Glutamatergic neuron (in vitro differentiated cells): ENCODE measurements at regions not wholly inside any gene's neighbourhood (a gene's known extent, or its start where the extent isn't known, plus 50 kb on each side); places are given as distances from the start of the nearest gene placed in this dataset.

Experiments used
- DNase-seq: peaks from one replicate; pipeline ENCODE4 v3.0.0; 2022
- H3K27ac Mint-ChIP-seq: one replicate; pipeline ENCODE4 v1.8.0; 2020; ENCODE audit warnings: mild to moderate bottlenecking, mixed read lengths, inconsistent platforms; ENCODE audit not compliant: unreplicated experiment
- H3K27me3 Mint-ChIP-seq: one replicate; pipeline ENCODE4 v1.8.0; 2020; ENCODE audit warnings: mild to moderate bottlenecking, moderate library complexity, mixed read lengths, inconsistent platforms; ENCODE audit not compliant: unreplicated experiment
- H3K36me3 Mint-ChIP-seq: one replicate; pipeline ENCODE4 v1.8.0; 2020; ENCODE audit warnings: mild to moderate bottlenecking, mixed read lengths, inconsistent platforms; ENCODE audit not compliant: unreplicated experiment
- H3K4me1 Mint-ChIP-seq: one replicate; pipeline ENCODE4 v1.8.0; 2020; ENCODE audit warnings: mild to moderate bottlenecking, low read depth, mixed read lengths, inconsistent platforms; ENCODE audit not compliant: unreplicated experiment
- H3K4me3 Mint-ChIP-seq: one replicate; pipeline ENCODE4 v1.8.0; 2020; ENCODE audit warnings: mild to moderate bottlenecking, mixed read lengths, inconsistent platforms; ENCODE audit not compliant: unreplicated experiment
- H3K9me3 Mint-ChIP-seq: one replicate; pipeline ENCODE4 v1.8.0; 2020; ENCODE audit warnings: mild to moderate bottlenecking, moderate library complexity, mixed read lengths, inconsistent platforms; ENCODE audit not compliant: unreplicated experiment
- TF ChIP-seq, protein P1 (sequence below): fragments of 200-600 bp; sonication (generic); IDR thresholded peaks from one replicate; pipeline ENCODE4 v1.5.0; 2021; ENCODE audit not compliant: partially characterized antibody, unreplicated experiment

DNA sequence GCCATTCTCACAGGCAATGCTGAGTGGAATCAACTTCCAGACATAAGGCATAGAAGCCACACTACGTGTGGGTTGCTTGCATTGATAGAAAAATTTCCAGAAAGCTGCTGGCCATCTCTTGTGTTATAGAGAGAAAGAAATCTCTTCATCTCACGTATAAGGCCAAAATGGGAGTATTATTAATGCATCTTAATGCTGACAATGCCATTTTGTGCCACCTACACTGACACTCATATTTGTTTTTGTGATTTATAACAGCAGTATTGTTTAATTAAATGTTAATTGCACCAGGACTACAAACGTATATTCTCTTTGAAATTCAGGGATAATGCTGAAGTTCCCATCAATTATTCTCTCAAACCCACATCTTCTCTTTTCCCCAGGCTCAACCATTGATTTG lies 56.1 kb upstream of the TMEM132D start:
- Mint-ChIP-seq H3K27ac (no peak overlapping the region), H3K27me3 (peaks cover 5% of the 10 kb centered on the region), H3K36me3 (no peaks in the 10 kb centered on the region), H3K4me1 (peaks cover 3% of the 10 kb centered on the region), H3K4me3 (no peak overlapping the region), H3K9me3 (peaks cover 5% of the 10 kb centered on the region)
- DNase-seq: no peak
- TF ChIP-seq, protein P1, sequence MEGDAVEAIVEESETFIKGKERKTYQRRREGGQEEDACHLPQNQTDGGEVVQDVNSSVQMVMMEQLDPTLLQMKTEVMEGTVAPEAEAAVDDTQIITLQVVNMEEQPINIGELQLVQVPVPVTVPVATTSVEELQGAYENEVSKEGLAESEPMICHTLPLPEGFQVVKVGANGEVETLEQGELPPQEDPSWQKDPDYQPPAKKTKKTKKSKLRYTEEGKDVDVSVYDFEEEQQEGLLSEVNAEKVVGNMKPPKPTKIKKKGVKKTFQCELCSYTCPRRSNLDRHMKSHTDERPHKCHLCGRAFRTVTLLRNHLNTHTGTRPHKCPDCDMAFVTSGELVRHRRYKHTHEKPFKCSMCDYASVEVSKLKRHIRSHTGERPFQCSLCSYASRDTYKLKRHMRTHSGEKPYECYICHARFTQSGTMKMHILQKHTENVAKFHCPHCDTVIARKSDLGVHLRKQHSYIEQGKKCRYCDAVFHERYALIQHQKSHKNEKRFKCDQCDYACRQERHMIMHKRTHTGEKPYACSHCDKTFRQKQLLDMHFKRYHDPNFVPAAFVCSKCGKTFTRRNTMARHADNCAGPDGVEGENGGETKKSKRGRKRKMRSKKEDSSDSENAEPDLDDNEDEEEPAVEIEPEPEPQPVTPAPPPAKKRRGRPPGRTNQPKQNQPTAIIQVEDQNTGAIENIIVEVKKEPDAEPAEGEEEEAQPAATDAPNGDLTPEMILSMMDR: no peak

DNA sequence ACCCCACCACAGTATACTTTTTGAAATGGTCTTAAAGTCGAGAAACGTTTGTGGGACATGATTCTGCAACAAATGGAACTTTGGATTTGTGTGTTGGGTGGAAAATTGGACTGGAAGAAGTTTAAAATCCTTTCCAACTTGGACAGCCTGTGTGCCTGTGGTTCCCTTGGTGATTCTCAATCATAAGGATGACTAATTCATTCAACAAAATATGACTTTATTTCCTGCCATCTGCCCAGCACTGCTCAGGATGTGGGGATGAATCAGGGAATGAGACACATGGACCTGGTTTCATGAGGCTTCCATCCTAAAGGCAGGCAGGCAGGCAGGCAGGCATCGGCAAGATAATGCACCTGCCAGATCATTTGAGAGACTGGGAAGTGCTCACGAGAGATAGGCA lies 57.3 kb upstream of the TMEM132D start:
- Mint-ChIP-seq H3K9me3 (peaks cover 5% of the 10 kb centered on the region), H3K27ac (no peak overlapping the region), H3K27me3 (peaks cover 5% of the 10 kb centered on the region), H3K4me1 (peaks cover 3% of the 10 kb centered on the region), H3K4me3 (no peak overlapping the region), H3K36me3 (no peaks in the 10 kb centered on the region)
- TF ChIP-seq, protein P1: no peak
- DNase-seq: no peak

DNA sequence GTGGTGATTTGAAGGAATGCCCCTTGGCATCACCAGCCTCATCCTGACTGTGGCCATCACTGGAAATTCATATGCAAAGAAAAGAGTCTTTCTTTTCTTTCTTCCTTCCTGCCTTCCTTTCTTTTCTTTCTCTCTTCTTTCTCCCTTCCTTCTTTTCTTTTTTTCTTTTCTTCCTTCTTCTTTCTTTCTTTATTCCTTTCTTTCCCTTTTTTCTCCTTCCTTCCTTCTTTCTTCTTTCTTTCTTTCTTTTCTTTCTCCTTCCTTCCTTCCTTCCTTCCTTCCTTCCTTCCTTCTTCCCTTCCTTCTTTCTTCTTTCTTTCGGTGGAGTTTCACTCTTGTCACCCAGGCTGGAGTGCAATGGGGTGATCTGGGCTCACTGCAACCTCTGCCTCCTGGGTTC lies 58.0 kb upstream of the TMEM132D start:
- Mint-ChIP-seq H3K4me1 (peaks cover 3% of the 10 kb centered on the region), H3K27ac (no peak overlapping the region), H3K36me3 (no peaks in the 10 kb centered on the region), H3K4me3 (no peak overlapping the region), H3K27me3 (peaks cover 5% of the 10 kb centered on the region), H3K9me3 (peaks cover 5% of the 10 kb centered on the region)
- TF ChIP-seq, protein P1: no peak
- no peak for DNase-seq

DNA sequence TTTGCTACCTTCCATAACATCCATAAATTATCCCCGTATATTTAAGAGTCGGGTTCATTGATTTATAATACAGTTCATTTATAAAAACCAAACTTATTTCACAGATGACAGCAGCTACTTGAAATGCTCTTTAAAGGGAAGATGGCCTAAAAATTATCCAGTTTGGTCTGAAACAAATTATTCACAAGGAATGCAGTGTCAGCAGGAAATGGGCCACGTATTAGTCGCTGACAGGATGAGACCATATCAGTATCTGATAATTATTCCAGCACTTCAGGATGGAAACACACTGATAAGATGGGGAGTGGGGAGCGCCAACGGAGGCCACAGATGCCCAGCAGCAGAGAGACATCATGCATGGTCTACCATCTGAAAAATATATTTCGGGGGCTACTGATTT lies 60.5 kb upstream of the TMEM132D start:
- Mint-ChIP-seq H3K27me3 (peaks cover 5% of the 10 kb centered on the region), H3K27ac (no peak overlapping the region), H3K4me3 (no peak overlapping the region), H3K9me3 (peaks cover 2% of the 10 kb centered on the region), H3K4me1 (no peaks in the 10 kb centered on the region), H3K36me3 (no peaks in the 10 kb centered on the region)
- TF ChIP-seq, protein P1: no peak
- no peak for DNase-seq

DNA sequence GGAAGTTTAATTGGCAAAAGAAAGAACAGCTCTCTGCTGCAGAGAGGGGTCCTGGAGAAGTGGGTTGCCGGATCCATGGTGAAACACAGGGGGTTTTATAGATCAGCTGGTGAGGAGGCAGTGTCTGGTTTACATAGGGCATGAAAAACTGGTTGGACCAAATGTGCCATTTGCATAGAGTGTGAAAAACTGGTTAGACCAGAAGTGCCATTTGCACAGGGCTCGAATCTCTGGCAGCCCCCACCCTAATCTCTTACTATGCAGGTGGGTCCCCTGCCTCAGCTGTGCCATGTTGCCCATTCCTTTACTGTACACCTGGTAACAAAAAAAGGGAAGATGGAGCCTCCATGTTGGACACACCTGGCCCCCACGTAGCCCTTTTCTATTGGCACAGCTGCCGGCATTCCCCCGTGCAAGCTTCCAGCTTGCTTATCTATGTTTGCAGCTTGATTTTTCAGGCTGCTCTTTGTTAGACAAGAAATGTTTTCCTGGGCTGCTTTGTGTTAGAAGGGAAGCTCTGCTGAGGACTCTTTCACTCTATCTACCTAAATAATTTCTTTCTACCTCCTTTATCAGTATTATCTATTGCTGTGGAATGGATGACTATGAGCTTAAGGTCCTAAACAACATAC lies 61.1 kb upstream of the TMEM132D start:
- no peak for DNase-seq
- Mint-ChIP-seq H3K4me3 (no peak overlapping the region), H3K4me1 (no peaks in the 10 kb centered on the region)

More for the DNA sequence above, 61.1 kb upstream of the TMEM132D start:
- no peak overlapping the region for H3K27ac Mint-ChIP-seq
- TF ChIP-seq, protein P1: no peak
- peaks cover 5% of the 10 kb centered on the region for H3K27me3 Mint-ChIP-seq
- H3K36me3 Mint-ChIP-seq: no peaks in the 10 kb centered on the region
- H3K9me3 Mint-ChIP-seq: peaks cover 2% of the 10 kb centered on the region
